Endothelial cell of umbilical vein (primary cell): ENCODE measurements at regions not wholly inside any gene's neighbourhood (a gene's known extent, or its start where the extent isn't known, plus 50 kb on each side); places are given as distances from the start of the nearest gene placed in this dataset.

Source experiments
- BruUV-seq: library from RNA; stranded (reverse); fragments of 400-500 nt; replicated peaks from 2 replicates; lab custom pipeline; 2021; lab: Mats Ljungman, UMichigan
- CTCF ChIA-PET: fragments of 300-600, 350-600 bp; sonication (Branson Sonifier 250); formaldehyde crosslinking; loops from one replicate; lab custom pipeline; 2021; ENCODE audit warnings: antibody characterized with exemption, inconsistent platforms; lab: Charles Lee
- POLR2A ChIA-PET: fragments of 300-600, 350-600 bp; sonication (Branson Sonifier 250); formaldehyde crosslinking; loops from one replicate; lab custom pipeline; 2021; ENCODE audit warnings: antibody characterized with exemption, inconsistent platforms; lab: Charles Lee
- DNase-seq: peaks from one replicate; pipeline ENCODE4 v3.0.0-alpha.2; 2011; ENCODE audit warnings: low read depth, low spot score
- FAIRE-seq: peaks from 2 replicates; lab custom pipeline; 2011; peaks lifted over from hg19 to GRCh38; lab: Jason Lieb, UNC
- H2AFZ ChIP-seq: 2 replicates; pipeline ENCODE4 v1.6.0; 2012; ENCODE audit warnings: low read depth, low read length, control low read depth, inconsistent platforms
- H3K27ac ChIP-seq: 2 replicates; pipeline ENCODE4 v1.5.1; 2011; ENCODE audit warnings: low read depth, mild to moderate bottlenecking, control low read depth, low read length, moderate library complexity; ENCODE audit not compliant: insufficient read depth
- H3K27me3 ChIP-seq, 2 experiments: 2 replicates each; pipeline versions ENCODE4 v1.6.0 to v1.6.1; 2011; ENCODE audit warnings: low read length in 2 of 2, mixed read lengths in 1 of 2; ENCODE audit not compliant: control insufficient read depth in 2 of 2, insufficient read depth in 2 of 2
- H3K36me3 ChIP-seq, 2 experiments: 2 replicates in 1 of 2; 3 replicates in 1 of 2; pipeline ENCODE4 v1.5.1; 2011; ENCODE audit warnings: low read length in 2 of 2, mild to moderate bottlenecking in 1 of 2, moderate library complexity in 1 of 2; ENCODE audit not compliant: control insufficient read depth in 2 of 2, insufficient read depth in 2 of 2; ENCODE audit errors: extremely low read depth in 1 of 2
- H3K4me1 ChIP-seq: 3 replicates; pipeline ENCODE4 v1.5.1; 2011; ENCODE audit warnings: mild to moderate bottlenecking, low read length; ENCODE audit not compliant: control insufficient read depth, insufficient read depth; ENCODE audit errors: extremely low read depth
- H3K4me2 ChIP-seq: 2 replicates; pipeline ENCODE4 v1.6.1; 2011; ENCODE audit warnings: low read length, control low read depth, mixed read lengths; ENCODE audit not compliant: insufficient read depth
- H3K4me3 ChIP-seq, 3 experiments: fragments of 200-600 bp in 1 of 3; sonication (generic), shearing (Covaris generic) in 1 of 3; replicated peaks in 1 of 3; 2 replicates each; pipeline ENCODE4 v1.5.1; 2011 to 2016; ENCODE audit warnings: control low read depth in 3 of 3, low read length in 3 of 3, mild to moderate bottlenecking in 2 of 3, inconsistent platforms in 1 of 3, low read depth in 1 of 3, moderate library complexity in 1 of 3; ENCODE audit not compliant: insufficient read depth in 1 of 3
- H3K79me2 ChIP-seq: 2 replicates; pipeline ENCODE4 v1.6.0; 2012; ENCODE audit warnings: low read length, inconsistent platforms; ENCODE audit not compliant: control insufficient read depth, insufficient read depth
- H3K9ac ChIP-seq: replicated peaks from 2 replicates; pipeline ENCODE3; 2011; ENCODE audit warnings: low read length, control low read depth; ENCODE audit not compliant: insufficient read depth; ENCODE audit errors: extremely low read depth
- H3K9me1 ChIP-seq: replicated peaks from 3 replicates; pipeline ENCODE4 v1.6.0; 2011; ENCODE audit warnings: mild to moderate bottlenecking, low read length; ENCODE audit not compliant: control insufficient read depth, insufficient read depth; ENCODE audit errors: extremely low read depth
- H3K9me3 ChIP-seq: replicated peaks from 2 replicates; pipeline ENCODE4 v1.5.1; 2012; ENCODE audit warnings: low read length, inconsistent platforms; ENCODE audit not compliant: control insufficient read depth, insufficient read depth
- H4K20me1 ChIP-seq: replicated peaks from 2 replicates; pipeline ENCODE3; 2011; ENCODE audit warnings: mild to moderate bottlenecking, low read length; ENCODE audit not compliant: control insufficient read depth, insufficient read depth; ENCODE audit errors: extremely low read depth
- CTCF ChIP-seq, 2 donors: IDR thresholded peaks; 1 replicate in 1 of 2; 2 replicates in 1 of 2; pipeline ENCODE4 v1.5.1; 2011; ENCODE audit warnings: low read length in 2 of 2, mild to moderate bottlenecking in 2 of 2, moderate library complexity in 2 of 2, control low read depth in 1 of 2, inconsistent platforms in 1 of 2, low read depth in 1 of 2; ENCODE audit not compliant: insufficient read depth in 1 of 2; ENCODE audit errors: extremely low read depth in 1 of 2
- EZH2 ChIP-seq: IDR thresholded peaks from 2 replicates; pipeline ENCODE4 v1.6.1; 2012; ENCODE audit warnings: borderline replicate concordance, low read depth, mild to moderate bottlenecking, moderate library complexity, low read length, inconsistent platforms; ENCODE audit not compliant: severe bottlenecking
- FOS ChIP-seq: IDR thresholded peaks from 2 replicates; pipeline ENCODE4 v1.6.1; 2011; ENCODE audit warnings: mild to moderate bottlenecking, low read length, moderate library complexity, borderline replicate concordance; ENCODE audit not compliant: insufficient read depth
- GATA2 ChIP-seq: IDR thresholded peaks from 2 replicates; pipeline ENCODE4 v1.7.0; 2011; ENCODE audit warnings: low read depth, mild to moderate bottlenecking, moderate library complexity, mixed read lengths, low read length; ENCODE audit not compliant: insufficient read length, insufficient read depth
- JUN ChIP-seq: IDR thresholded peaks from 2 replicates; pipeline ENCODE4 v1.6.1; 2011; ENCODE audit warnings: borderline replicate concordance, low read depth; ENCODE audit not compliant: insufficient read length, insufficient read depth
- MYC ChIP-seq: IDR thresholded peaks from one replicate; pipeline ENCODE4 v1.6.1; 2011; ENCODE audit warnings: mild to moderate bottlenecking, low read depth, low read length
- POLR2A ChIP-seq: IDR thresholded peaks from 2 replicates; pipeline ENCODE4 v1.6.1; 2012; ENCODE audit warnings: low read depth, mild to moderate bottlenecking, control low read depth, low read length
- POLR2AphosphoS5 ChIP-seq: IDR thresholded peaks from 2 replicates; pipeline ENCODE4 v1.6.1; 2012; ENCODE audit warnings: low read depth, mild to moderate bottlenecking, control low read depth, low read length, moderate library complexity; ENCODE audit not compliant: insufficient read depth
- dilution Hi-C: fragments of 300-500 bp; cut with MboI; formaldehyde crosslinking; loops from one replicate; pipeline ENCODE4 v1.15.0; 2019; ENCODE audit warnings: low sequenced_read_pairs; ENCODE audit not compliant: extremely low pct_ligation_motif_present
- intact Hi-C: fragments of 100-400 bp; cut with micrococcal nuclease; formaldehyde crosslinking; loops from one replicate; pipeline ENCODE4 v1.10.0; 2022
- TF ChIP-seq, protein P1 (sequence below): IDR thresholded peaks from 2 replicates; pipeline ENCODE4 v1.6.1; 2011; ENCODE audit not compliant: insufficient read depth, insufficient read length

- ChIA-PET POLR2A (no interaction called here), CTCF (no interaction called here)
- H3K27me3 ChIP-seq, result no peaks in the 10 kb centered on the region
- intact Hi-C loops, result no loop called here
- dilution Hi-C loops, result no loop called here
- no peak overlapping the region for H3K4me3 ChIP-seq
- H3K9me1 ChIP-seq, result no peaks in the 10 kb centered on the region
- no peaks in the 10 kb centered on the region for H3K36me3 ChIP-seq
- H3K4me1 ChIP-seq, result no peaks in the 10 kb centered on the region
- FAIRE-seq, result no peak
- no peak for DNase-seq
- H3K9ac ChIP-seq, result no peak overlapping the region
- no peak overlapping the region for H3K27ac ChIP-seq
- no peak overlapping the region for H3K4me2 ChIP-seq
- no peaks in the 10 kb centered on the region for H3K9me3 ChIP-seq
- TF ChIP-seq GATA2 (no peak), EZH2 (no peak), POLR2A (no peak), MYC (no peak), JUN (no peak), FOS (no peak), POLR2AphosphoS5 (no peak), CTCF (IDR thresholded peaks at IDR 0.05; ENCODE audit: extremely low read depth in 1 of 2, insufficient read depth in 1 of 2, low read depth in 1 of 2, low read length in 2 of 2) (no peak)
- TF ChIP-seq, protein P1, sequence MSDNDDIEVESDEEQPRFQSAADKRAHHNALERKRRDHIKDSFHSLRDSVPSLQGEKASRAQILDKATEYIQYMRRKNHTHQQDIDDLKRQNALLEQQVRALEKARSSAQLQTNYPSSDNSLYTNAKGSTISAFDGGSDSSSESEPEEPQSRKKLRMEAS, result no peak
- H2AFZ ChIP-seq, result no peak overlapping the region
- no TSS peak for BruUV-seq
- no peaks in the 10 kb centered on the region for H4K20me1 ChIP-seq
- H3K79me2 ChIP-seq, result no peaks in the 10 kb centered on the region
Measured at GRCh38 chr2:36185624-36186023, 170.0 kb upstream of the CRIM1 start.
